ENCODE measurements at regions not wholly inside any gene's neighbourhood (a gene's known extent, or its start where the extent isn't known, plus 50 kb on each side); places are given as distances from the start of the nearest gene placed in this dataset.

- TF ChIP-seq, protein P1, sequence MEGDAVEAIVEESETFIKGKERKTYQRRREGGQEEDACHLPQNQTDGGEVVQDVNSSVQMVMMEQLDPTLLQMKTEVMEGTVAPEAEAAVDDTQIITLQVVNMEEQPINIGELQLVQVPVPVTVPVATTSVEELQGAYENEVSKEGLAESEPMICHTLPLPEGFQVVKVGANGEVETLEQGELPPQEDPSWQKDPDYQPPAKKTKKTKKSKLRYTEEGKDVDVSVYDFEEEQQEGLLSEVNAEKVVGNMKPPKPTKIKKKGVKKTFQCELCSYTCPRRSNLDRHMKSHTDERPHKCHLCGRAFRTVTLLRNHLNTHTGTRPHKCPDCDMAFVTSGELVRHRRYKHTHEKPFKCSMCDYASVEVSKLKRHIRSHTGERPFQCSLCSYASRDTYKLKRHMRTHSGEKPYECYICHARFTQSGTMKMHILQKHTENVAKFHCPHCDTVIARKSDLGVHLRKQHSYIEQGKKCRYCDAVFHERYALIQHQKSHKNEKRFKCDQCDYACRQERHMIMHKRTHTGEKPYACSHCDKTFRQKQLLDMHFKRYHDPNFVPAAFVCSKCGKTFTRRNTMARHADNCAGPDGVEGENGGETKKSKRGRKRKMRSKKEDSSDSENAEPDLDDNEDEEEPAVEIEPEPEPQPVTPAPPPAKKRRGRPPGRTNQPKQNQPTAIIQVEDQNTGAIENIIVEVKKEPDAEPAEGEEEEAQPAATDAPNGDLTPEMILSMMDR (conservative IDR thresholded peaks at IDR 0.05): no peak
- no peak for TF ChIP-seq ZFX (IDR thresholded peaks at IDR 0.05)
- H3K27ac ChIP-seq: no peak overlapping the region
These were observed 375.6 kb downstream of the PDGFC start for GRCh38 chr4:156596026-156596425.

GRCh38 chr4:156595041-156595440, 376.6 kb downstream of the PDGFC start:
- TF ChIP-seq ZFX (IDR thresholded peaks at IDR 0.05): no peak
- TF ChIP-seq, protein P1 (conservative IDR thresholded peaks at IDR 0.05): no peak
- H3K27ac ChIP-seq: no peak overlapping the region

DNA sequence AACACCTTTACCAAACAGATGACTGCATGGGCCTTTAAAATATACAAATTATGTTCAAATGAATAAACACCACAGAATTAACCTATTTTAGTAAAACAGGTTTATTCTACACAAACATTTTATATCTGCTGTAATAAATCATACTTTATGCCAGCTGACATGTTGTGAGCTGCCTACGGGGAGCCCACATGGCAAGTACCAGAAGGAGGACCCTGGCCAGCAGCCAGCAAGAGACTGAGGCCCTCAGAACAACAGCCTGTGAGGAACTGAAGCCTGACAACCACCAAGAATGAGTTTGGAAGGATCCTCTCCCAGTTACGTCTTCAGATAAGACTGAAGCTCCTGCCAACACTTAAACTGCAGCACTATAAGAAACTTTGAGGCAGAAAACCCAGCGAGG, 377.0 kb downstream of the PDGFC start:
- no peak overlapping the region for H3K27ac ChIP-seq
- TF ChIP-seq, protein P1 (conservative IDR thresholded peaks at IDR 0.05): no peak
- TF ChIP-seq ZFX (IDR thresholded peaks at IDR 0.05): no peak

GRCh38 chr4:156593464-156593863, 378.1 kb downstream of the PDGFC start:
- TF ChIP-seq, protein P1 (conservative IDR thresholded peaks at IDR 0.05): no peak
- no peak for TF ChIP-seq ZFX (IDR thresholded peaks at IDR 0.05)
- H3K27ac ChIP-seq: no peak overlapping the region

- TF ChIP-seq, protein P1 (conservative IDR thresholded peaks at IDR 0.05): no peak
- TF ChIP-seq ZFX (IDR thresholded peaks at IDR 0.05): no peak
- no peak overlapping the region for H3K27ac ChIP-seq
These were observed 379.9 kb downstream of the PDGFC start for GRCh38 chr4:156591679-156592078.

- TF ChIP-seq, protein P1 (conservative IDR thresholded peaks at IDR 0.05): no peak
- no peak for TF ChIP-seq ZFX (IDR thresholded peaks at IDR 0.05)
These were observed 387.5 kb downstream of the PDGFC start for GRCh38 chr4:156584100-156584499.

GRCh38 chr4:156583265-156583664, 388.3 kb downstream of the PDGFC start:
- H3K27ac ChIP-seq: no peak overlapping the region
- TF ChIP-seq, protein P1 (conservative IDR thresholded peaks at IDR 0.05): no peak
- TF ChIP-seq ZFX (IDR thresholded peaks at IDR 0.05): no peak

More at GRCh38 chr4:156584100-156584499, 387.5 kb downstream of the PDGFC start:
- H3K27ac ChIP-seq: no peak overlapping the region
